Hepatocyte (in vitro differentiated cells): ENCODE measurements at regions not wholly inside any gene's neighbourhood (a gene's known extent, or its start where the extent isn't known, plus 50 kb on each side); places are given as distances from the start of the nearest gene placed in this dataset.

Experiments
- CTCF ChIP-seq: fragments of 200-600 bp; sonication (generic); IDR thresholded peaks from 2 replicates; pipeline ENCODE4 v1.5.1; 2016; ENCODE audit warnings: antibody characterized with exemption, mild to moderate bottlenecking; ENCODE audit not compliant: poor library complexity
- EZH2 ChIP-seq: fragments of 200-600 bp; sonication (generic); IDR thresholded peaks from 2 replicates; pipeline ENCODE4 v1.6.1; 2016; ENCODE audit warnings: antibody characterized with exemption, mild to moderate bottlenecking, borderline replicate concordance

GRCh38 chr19:5234412-5234811 lies 106.2 kb downstream of the PTPRS start:
- TF ChIP-seq CTCF (no peak), EZH2 (no peak)
